ENCODE measurements at regions not wholly inside any gene's neighbourhood (a gene's known extent, or its start where the extent isn't known, plus 50 kb on each side); places are given as distances from the start of the nearest gene placed in this dataset.

DNA sequence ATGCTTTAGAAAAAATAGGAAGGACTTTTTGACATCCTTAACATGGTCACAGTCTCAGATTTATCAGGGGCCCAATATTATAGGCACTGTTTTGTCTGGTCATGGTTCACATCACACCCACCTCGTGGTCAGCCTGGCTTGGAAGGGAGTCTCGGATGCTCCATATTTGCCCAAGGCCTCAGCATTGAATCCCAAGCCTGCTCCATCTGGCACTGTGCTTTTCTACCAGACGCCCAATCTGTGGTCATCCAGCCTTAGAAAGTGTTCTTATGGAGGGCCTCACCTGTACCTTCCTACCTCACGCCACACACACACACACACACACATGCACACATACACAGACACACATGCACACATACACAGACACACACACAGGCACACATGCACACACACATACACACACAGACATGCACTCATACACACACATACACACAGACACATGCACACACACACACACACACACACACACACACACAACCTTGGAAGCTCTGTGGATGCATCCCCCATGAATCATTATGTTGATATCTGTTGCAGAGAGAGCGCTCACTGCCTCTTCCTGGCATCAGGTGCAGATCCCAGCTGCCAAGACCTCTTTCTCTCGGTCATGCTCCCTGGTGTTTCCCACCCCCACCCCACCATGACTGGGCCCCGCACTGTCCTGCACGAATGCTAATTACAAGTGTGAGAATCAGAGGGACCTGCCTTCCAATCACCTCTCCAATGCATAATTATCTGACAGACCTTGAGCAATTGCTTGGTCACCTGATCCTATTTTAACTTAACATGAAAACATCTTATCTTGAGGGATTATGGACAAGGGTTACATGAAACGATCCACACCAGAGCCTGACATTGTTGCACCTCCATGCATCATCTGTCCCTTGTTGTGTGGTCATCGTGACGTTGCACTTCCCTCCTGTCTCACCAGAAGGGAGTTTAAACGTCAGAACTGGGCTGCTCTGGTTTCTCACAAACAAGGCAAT lies 122.7 kb upstream of the TMEM72 start:
- ATAC-seq = no peak
- TF ChIP-seq ZFP30 (CRISPR knock-in tag; IDR thresholded peaks at IDR 0.05) (no peak), CSDC2 (CRISPR knock-in tag; IDR thresholded peaks at IDR 0.05) (no peak), TOX (CRISPR knock-in tag; IDR thresholded peaks at IDR 0.05; ENCODE audit: borderline replicate concordance) (no peak), ISL1 (CRISPR knock-in tag; IDR thresholded peaks at IDR 0.05) (no peak), OSR1 (CRISPR knock-in tag; IDR thresholded peaks at IDR 0.05) (no peak), ZNF8 (CRISPR knock-in tag; IDR thresholded peaks at IDR 0.05) (no peak)

- no peak for ATAC-seq
- TF ChIP-seq BACH2 (CRISPR knock-in tag; IDR thresholded peaks at IDR 0.05; ENCODE audit: borderline replicate concordance) (no peak), ZNF70 (CRISPR knock-in tag; IDR thresholded peaks at IDR 0.05) (no peak), TOX (CRISPR knock-in tag; IDR thresholded peaks at IDR 0.05; ENCODE audit: borderline replicate concordance) (no peak), CSDC2 (CRISPR knock-in tag; IDR thresholded peaks at IDR 0.05) (no peak), ESRRG (CRISPR knock-in tag; IDR thresholded peaks at IDR 0.05) (no peak), GLIS3 (CRISPR knock-in tag; IDR thresholded peaks at IDR 0.05) (no peak), ZFP30 (CRISPR knock-in tag; IDR thresholded peaks at IDR 0.05) (no peak), ARNTL (CRISPR knock-in tag; IDR thresholded peaks at IDR 0.05; ENCODE audit: borderline replicate concordance, low read depth) (no peak), ZNF565 (CRISPR knock-in tag; conservative IDR thresholded peaks at IDR 0.05; ENCODE audit: low read depth) (no peak), TSHZ2 (CRISPR knock-in tag; IDR thresholded peaks at IDR 0.05) (no peak), PPARA (CRISPR knock-in tag; IDR thresholded peaks at IDR 0.05; ENCODE audit: borderline replicate concordance) (no peak), ZNF8 (CRISPR knock-in tag; IDR thresholded peaks at IDR 0.05) (no peak)
- TF ChIP-seq, protein P1, sequence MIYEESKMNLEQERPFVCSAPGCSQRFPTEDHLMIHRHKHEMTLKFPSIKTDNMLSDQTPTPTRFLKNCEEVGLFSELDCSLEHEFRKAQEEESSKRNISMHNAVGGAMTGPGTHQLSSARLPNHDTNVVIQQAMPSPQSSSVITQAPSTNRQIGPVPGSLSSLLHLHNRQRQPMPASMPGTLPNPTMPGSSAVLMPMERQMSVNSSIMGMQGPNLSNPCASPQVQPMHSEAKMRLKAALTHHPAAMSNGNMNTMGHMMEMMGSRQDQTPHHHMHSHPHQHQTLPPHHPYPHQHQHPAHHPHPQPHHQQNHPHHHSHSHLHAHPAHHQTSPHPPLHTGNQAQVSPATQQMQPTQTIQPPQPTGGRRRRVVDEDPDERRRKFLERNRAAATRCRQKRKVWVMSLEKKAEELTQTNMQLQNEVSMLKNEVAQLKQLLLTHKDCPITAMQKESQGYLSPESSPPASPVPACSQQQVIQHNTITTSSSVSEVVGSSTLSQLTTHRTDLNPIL (CRISPR knock-in tag; IDR thresholded peaks at IDR 0.05; ENCODE audit: low read depth) = no peak
- TF ChIP-seq, protein P2, sequence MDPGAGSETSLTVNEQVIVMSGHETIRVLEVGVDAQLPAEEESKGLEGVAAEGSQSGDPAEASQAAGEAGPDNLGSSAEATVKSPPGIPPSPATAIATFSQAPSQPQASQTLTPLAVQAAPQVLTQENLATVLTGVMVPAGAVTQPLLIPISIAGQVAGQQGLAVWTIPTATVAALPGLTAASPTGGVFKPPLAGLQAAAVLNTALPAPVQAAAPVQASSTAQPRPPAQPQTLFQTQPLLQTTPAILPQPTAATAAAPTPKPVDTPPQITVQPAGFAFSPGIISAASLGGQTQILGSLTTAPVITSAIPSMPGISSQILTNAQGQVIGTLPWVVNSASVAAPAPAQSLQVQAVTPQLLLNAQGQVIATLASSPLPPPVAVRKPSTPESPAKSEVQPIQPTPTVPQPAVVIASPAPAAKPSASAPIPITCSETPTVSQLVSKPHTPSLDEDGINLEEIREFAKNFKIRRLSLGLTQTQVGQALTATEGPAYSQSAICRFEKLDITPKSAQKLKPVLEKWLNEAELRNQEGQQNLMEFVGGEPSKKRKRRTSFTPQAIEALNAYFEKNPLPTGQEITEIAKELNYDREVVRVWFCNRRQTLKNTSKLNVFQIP (CRISPR knock-in tag; IDR thresholded peaks at IDR 0.05; ENCODE audit: borderline replicate concordance, low read depth) = no peak
Observed at GRCh38 chr10:44792119-44792775, 118.9 kb upstream of the TMEM72 start.

GRCh38 chr10:44799966-44800365 lies 111.2 kb upstream of the TMEM72 start:
- no peak for ATAC-seq
- TF ChIP-seq TSHZ2 (CRISPR knock-in tag; IDR thresholded peaks at IDR 0.05) (no peak), OSR1 (CRISPR knock-in tag; IDR thresholded peaks at IDR 0.05) (no peak), GLIS3 (CRISPR knock-in tag; IDR thresholded peaks at IDR 0.05) (no peak), TCF4 (CRISPR knock-in tag; IDR thresholded peaks at IDR 0.05; ENCODE audit: borderline replicate concordance) (no peak), PPARA (CRISPR knock-in tag; IDR thresholded peaks at IDR 0.05; ENCODE audit: borderline replicate concordance) (no peak), ZFP30 (CRISPR knock-in tag; IDR thresholded peaks at IDR 0.05) (no peak), ESRRG (CRISPR knock-in tag; IDR thresholded peaks at IDR 0.05) (no peak), RARB (CRISPR knock-in tag; IDR thresholded peaks at IDR 0.05) (no peak), ISL1 (CRISPR knock-in tag; IDR thresholded peaks at IDR 0.05) (no peak), ZNF70 (CRISPR knock-in tag; IDR thresholded peaks at IDR 0.05) (no peak), ARNTL (CRISPR knock-in tag; IDR thresholded peaks at IDR 0.05; ENCODE audit: borderline replicate concordance, low read depth) (no peak), PATZ1 (CRISPR knock-in tag; IDR thresholded peaks at IDR 0.05; ENCODE audit: borderline replicate concordance) (no peak), TOX (CRISPR knock-in tag; IDR thresholded peaks at IDR 0.05; ENCODE audit: borderline replicate concordance) (no peak), ZC3H10 (CRISPR knock-in tag; IDR thresholded peaks at IDR 0.05) (no peak), CSDC2 (CRISPR knock-in tag; IDR thresholded peaks at IDR 0.05) (no peak), ZNF8 (CRISPR knock-in tag; IDR thresholded peaks at IDR 0.05) (no peak), ZNF565 (CRISPR knock-in tag; conservative IDR thresholded peaks at IDR 0.05; ENCODE audit: low read depth) (no peak)
- TF ChIP-seq, protein P2 (CRISPR knock-in tag; IDR thresholded peaks at IDR 0.05; ENCODE audit: borderline replicate concordance, low read depth) = no peak

All from SK-N-SH treated with all-trans-retinoic acid at 6 μM for 48 hours (cell line).